Suprapubic skin (tissue), 4 donors: ENCODE measurements at regions not wholly inside any gene's neighbourhood (a gene's known extent, or its start where the extent isn't known, plus 50 kb on each side); places are given as distances from the start of the nearest gene placed in this dataset.

Source experiments
- DNase-seq, 2 donors: peaks; one replicate each; pipeline ENCODE4 v3.0.0-alpha.2; 2019; ENCODE audit warnings: low spot score in 2 of 2
- H3K27ac ChIP-seq: fragments of 200-600 bp; sonication (generic); one replicate; pipeline ENCODE4 v1.5.1; 2019
- H3K27me3 ChIP-seq: fragments of 200-600 bp; sonication (generic); one replicate; pipeline ENCODE4 v1.5.1; 2019
- H3K36me3 ChIP-seq: fragments of 200-600 bp; sonication (generic); one replicate; pipeline ENCODE4 v1.5.1; 2019
- H3K4me1 ChIP-seq: fragments of 200-600 bp; sonication (generic); one replicate; pipeline ENCODE4 v1.5.1; 2019
- H3K4me3 ChIP-seq: fragments of 200-600 bp; sonication (generic); one replicate; pipeline ENCODE4 v1.5.1; 2019; ENCODE audit warnings: mild to moderate bottlenecking
- H3K9me3 ChIP-seq: fragments of 200-600 bp; sonication (generic); one replicate; pipeline ENCODE4 v1.5.1; 2019
- EP300 ChIP-seq: sonication (generic); formaldehyde crosslinking; IDR thresholded peaks from one replicate; pipeline ENCODE4 v1.6.1; 2017; ENCODE audit warnings: antibody characterized with exemption
- POLR2A ChIP-seq, 2 donors: fragments of 450-650 bp; IDR thresholded peaks; one replicate each; pipeline ENCODE4 v1.6.1; 2017; ENCODE audit warnings: antibody characterized with exemption in 2 of 2, mild to moderate bottlenecking in 2 of 2, moderate library complexity in 2 of 2
- POLR2AphosphoS5 ChIP-seq, 3 donors: sonication (generic); formaldehyde crosslinking; IDR thresholded peaks; one replicate each; pipeline ENCODE4 v1.6.1; 2017; ENCODE audit warnings: antibody characterized with exemption in 3 of 3
- WGBS: methylation state at CpG from one replicate; pipeline ENCODE4 v1.1.5; 2018; 5-methylcytosine and 5-hydroxymethylcytosine counted together
- TF ChIP-seq, protein P1 (sequence below), 2 donors: fragments of 200-600 bp in 1 of 2; fragments of 450-650 bp in 1 of 2; sonication (generic) in 1 of 2; IDR thresholded peaks; one replicate each; pipeline ENCODE4 v1.5.1; 2016 to 2019; ENCODE audit warnings: antibody characterized with exemption in 2 of 2, mild to moderate bottlenecking in 1 of 2, moderate library complexity in 1 of 2

DNA sequence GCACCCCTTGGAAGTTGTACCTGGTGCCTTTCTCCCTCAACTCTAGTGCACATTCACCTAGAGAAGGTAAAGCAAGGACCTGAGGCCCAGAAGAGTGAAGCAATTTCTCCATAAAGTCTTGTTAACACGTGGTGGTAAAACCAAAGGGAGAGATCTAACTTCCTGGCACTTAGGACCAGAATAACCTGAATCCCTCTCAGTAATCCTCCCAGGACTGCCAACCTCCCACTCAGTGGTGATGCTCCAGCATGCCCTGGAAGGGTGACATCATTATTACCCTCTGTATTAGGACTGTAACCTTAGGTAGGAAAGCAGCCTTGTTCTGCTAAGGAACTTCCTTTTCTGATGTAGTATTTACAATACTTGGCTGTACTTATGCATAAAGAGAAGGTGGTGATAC is 330.6 kb upstream of the MARCKS start:
- peak overlapping the region; percentile 79 for H3K27ac ChIP-seq
- WGBS = 25% methylated on average over 1 of the region's 1 CpG

DNA sequence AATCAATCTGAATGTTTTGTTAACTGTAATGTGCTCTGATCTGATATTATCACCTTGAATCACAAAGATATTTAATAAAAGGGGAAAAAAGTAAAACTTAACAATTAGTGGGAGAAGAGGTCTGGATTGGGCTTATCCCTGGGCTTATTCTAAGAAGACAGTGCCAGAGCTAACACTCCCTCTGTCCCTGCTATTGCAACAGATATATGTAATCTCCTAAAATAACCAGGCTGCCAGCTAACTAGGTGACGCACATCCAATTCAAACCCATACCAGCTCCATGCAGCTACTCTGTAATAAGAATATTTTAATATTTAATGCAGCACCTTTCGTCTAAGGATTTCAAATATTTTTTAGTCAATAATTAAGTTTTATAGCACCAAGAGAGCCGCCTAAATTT is 330.1 kb upstream of the MARCKS start:
- H3K4me1 ChIP-seq = peaks cover 15% of the 10 kb centered on the region
- no peaks in the 10 kb centered on the region for H3K36me3 ChIP-seq
- peak overlapping the region; percentile 79 for H3K27ac ChIP-seq
- no peak overlapping the region for H3K4me3 ChIP-seq
- 59% methylated on average over 3 of the region's 3 CpGs for WGBS
- H3K9me3 ChIP-seq = no peaks in the 10 kb centered on the region
- H3K27me3 ChIP-seq = no peaks in the 10 kb centered on the region
- TF ChIP-seq, protein P1, sequence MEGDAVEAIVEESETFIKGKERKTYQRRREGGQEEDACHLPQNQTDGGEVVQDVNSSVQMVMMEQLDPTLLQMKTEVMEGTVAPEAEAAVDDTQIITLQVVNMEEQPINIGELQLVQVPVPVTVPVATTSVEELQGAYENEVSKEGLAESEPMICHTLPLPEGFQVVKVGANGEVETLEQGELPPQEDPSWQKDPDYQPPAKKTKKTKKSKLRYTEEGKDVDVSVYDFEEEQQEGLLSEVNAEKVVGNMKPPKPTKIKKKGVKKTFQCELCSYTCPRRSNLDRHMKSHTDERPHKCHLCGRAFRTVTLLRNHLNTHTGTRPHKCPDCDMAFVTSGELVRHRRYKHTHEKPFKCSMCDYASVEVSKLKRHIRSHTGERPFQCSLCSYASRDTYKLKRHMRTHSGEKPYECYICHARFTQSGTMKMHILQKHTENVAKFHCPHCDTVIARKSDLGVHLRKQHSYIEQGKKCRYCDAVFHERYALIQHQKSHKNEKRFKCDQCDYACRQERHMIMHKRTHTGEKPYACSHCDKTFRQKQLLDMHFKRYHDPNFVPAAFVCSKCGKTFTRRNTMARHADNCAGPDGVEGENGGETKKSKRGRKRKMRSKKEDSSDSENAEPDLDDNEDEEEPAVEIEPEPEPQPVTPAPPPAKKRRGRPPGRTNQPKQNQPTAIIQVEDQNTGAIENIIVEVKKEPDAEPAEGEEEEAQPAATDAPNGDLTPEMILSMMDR (IDR thresholded peaks at IDR 0.05) = no peak
- no peak for TF ChIP-seq POLR2AphosphoS5 (IDR thresholded peaks at IDR 0.05)
- TF ChIP-seq EP300 = no peak
- no peak for TF ChIP-seq POLR2A (IDR thresholded peaks at IDR 0.05)
- no peak for DNase-seq

More for the DNA sequence above, 330.6 kb upstream of the MARCKS start:
- peaks cover 15% of the 10 kb centered on the region for H3K4me1 ChIP-seq
- no peak for TF ChIP-seq EP300
- TF ChIP-seq POLR2AphosphoS5 (IDR thresholded peaks at IDR 0.05) = peak in 2 of 3 donors; percentile 8 to 53
- no peaks in the 10 kb centered on the region for H3K9me3 ChIP-seq
- no peak overlapping the region for H3K4me3 ChIP-seq
- H3K36me3 ChIP-seq = no peaks in the 10 kb centered on the region
- DNase-seq = no peak
- H3K27me3 ChIP-seq = no peaks in the 10 kb centered on the region

DNA sequence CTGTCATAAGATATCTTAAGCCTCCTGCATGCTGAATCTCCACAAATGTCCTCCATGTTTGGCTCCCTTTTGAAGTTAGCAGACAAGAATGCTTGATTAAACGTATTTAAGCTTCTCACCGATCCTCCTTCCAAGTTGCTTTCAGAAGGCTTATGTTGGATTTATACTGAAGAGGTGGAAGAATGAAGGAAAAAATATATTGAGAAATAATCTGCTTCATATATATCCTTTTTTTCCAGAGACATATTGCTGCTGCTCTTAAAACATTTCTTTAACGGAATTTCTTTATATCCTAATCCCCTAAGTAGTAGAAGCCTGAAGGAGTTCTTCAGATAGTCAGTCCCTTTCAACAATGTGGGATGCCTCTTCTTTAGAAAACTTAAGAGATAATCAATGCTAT is 329.0 kb upstream of the MARCKS start:
- no peak for DNase-seq
- TF ChIP-seq POLR2AphosphoS5 (IDR thresholded peaks at IDR 0.05) (no peak), EP300 (no peak), POLR2A (IDR thresholded peaks at IDR 0.05) (no peak)
- TF ChIP-seq, protein P1 (IDR thresholded peaks at IDR 0.05) = no peak
- no peak overlapping the region for H3K4me3 ChIP-seq
- no peak overlapping the region for H3K27ac ChIP-seq
- WGBS = 94% methylated on average over 3 of the region's 3 CpGs
- H3K9me3 ChIP-seq = no peaks in the 10 kb centered on the region
- H3K4me1 ChIP-seq = peaks cover 15% of the 10 kb centered on the region
- H3K36me3 ChIP-seq = no peaks in the 10 kb centered on the region
- H3K27me3 ChIP-seq = no peaks in the 10 kb centered on the region

DNA sequence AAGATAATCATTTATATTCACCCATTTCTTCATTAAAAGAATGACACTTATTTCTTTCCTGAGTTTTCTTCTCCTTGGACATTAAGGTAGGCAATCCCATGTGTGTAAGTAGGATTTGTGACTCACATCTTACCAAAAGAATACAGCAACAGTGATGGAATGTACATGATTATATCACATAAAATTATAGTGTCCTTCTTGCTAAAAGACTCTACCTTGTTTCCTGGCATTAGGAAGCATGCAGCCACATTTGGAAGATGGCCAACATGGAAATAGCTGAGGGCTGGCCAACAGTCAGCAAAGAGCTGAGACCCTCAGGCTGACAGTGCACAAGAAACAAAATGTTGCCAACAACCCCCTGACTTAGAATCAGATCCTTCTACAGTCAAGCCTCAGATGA is 327.9 kb upstream of the MARCKS start:
- Histone ChIP-seq H3K4me3 (no peak overlapping the region), H3K36me3 (no peaks in the 10 kb centered on the region), H3K27ac (no peak overlapping the region), H3K27me3 (no peaks in the 10 kb centered on the region), H3K4me1 (peaks cover 15% of the 10 kb centered on the region), H3K9me3 (no peaks in the 10 kb centered on the region)
- no peak for TF ChIP-seq EP300
- no peak for TF ChIP-seq POLR2A (IDR thresholded peaks at IDR 0.05)
- TF ChIP-seq, protein P1 (IDR thresholded peaks at IDR 0.05) = no peak
- no peak for TF ChIP-seq POLR2AphosphoS5 (IDR thresholded peaks at IDR 0.05)
- DNase-seq = no peak

DNA sequence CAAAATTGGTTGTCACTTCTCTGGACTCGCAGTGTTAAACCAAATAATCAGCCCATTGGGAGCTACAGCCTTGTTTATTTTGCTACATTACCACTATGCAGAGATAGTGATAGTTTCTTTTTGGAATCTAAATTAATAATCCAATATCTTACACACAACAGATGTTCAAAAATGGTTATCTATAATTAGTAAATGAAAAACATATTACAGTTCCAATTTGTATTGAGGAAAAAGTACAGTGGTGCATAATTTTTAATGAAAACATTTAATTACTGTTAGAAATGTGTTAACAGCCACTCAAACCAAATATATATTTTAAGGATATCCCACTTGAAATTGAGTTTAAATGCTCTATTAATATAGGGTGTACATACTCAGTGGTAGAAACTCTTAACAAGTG is 327.3 kb upstream of the MARCKS start:
- H3K9me3 ChIP-seq = no peaks in the 10 kb centered on the region
- no peak overlapping the region for H3K27ac ChIP-seq
- peaks cover 15% of the 10 kb centered on the region for H3K4me1 ChIP-seq
- no peak overlapping the region for H3K4me3 ChIP-seq
- H3K27me3 ChIP-seq = no peaks in the 10 kb centered on the region
- no peak for DNase-seq
- TF ChIP-seq EP300 (no peak), POLR2AphosphoS5 (IDR thresholded peaks at IDR 0.05) (no peak), POLR2A (IDR thresholded peaks at IDR 0.05) (no peak)
- TF ChIP-seq, protein P1 (IDR thresholded peaks at IDR 0.05) = no peak
- 69% methylated on average over 1 of the region's 1 CpG for WGBS
- H3K36me3 ChIP-seq = no peaks in the 10 kb centered on the region

DNA sequence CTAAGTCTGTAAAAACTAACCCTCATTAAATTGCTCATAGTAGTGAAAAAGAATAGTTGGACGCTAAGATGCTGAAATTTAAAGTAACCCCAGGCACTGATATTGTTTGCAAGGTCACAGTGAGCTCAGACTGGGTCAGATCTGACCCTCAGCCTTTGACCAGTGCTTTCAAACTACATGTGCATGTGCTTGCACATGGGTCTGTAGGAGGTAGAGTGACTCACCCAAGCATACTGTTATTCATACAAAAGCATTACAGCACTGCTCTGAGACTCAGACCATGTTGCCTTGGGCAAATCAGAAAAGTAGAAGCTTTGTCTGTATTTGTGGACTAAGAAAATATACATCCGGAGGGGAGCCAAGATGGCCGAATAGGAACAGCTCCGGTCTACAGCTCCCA is 326.4 kb upstream of the MARCKS start:
- no peaks in the 10 kb centered on the region for H3K9me3 ChIP-seq
- no peak overlapping the region for H3K4me3 ChIP-seq
- WGBS = 93% methylated on average over 4 of the region's 4 CpGs
- H3K4me1 ChIP-seq = peaks cover 15% of the 10 kb centered on the region
- no peaks in the 10 kb centered on the region for H3K36me3 ChIP-seq
- no peak overlapping the region for H3K27ac ChIP-seq
- DNase-seq = no peak
- TF ChIP-seq POLR2A (IDR thresholded peaks at IDR 0.05) = no peak
- TF ChIP-seq EP300 = no peak
- TF ChIP-seq, protein P1 (IDR thresholded peaks at IDR 0.05) = no peak
- no peak for TF ChIP-seq POLR2AphosphoS5 (IDR thresholded peaks at IDR 0.05)
- no peaks in the 10 kb centered on the region for H3K27me3 ChIP-seq
